Kidney epithelial cell (primary cell): ENCODE measurements at regions not wholly inside any gene's neighbourhood (a gene's known extent, or its start where the extent isn't known, plus 50 kb on each side); places are given as distances from the start of the nearest gene placed in this dataset.

ENCODE experiments used
- DNase-seq: peaks from one replicate; pipeline ENCODE4 v3.0.0-alpha.2; 2010; ENCODE audit warnings: low read depth
- H3K27me3 ChIP-seq: 2 replicates; pipeline ENCODE4 v1.6.0; 2011; ENCODE audit warnings: low read length; ENCODE audit not compliant: control insufficient read depth, insufficient read depth
- H3K36me3 ChIP-seq: 2 replicates; pipeline ENCODE4 v1.5.1; 2011; ENCODE audit warnings: low read length; ENCODE audit not compliant: control insufficient read depth, insufficient read depth
- H3K4me3 ChIP-seq: 2 replicates; pipeline ENCODE4 v1.5.1; 2011; ENCODE audit warnings: low read depth, mild to moderate bottlenecking, control low read depth, low read length
- CTCF ChIP-seq: IDR thresholded peaks from 2 replicates; pipeline ENCODE4 v1.5.1; 2011; ENCODE audit warnings: mild to moderate bottlenecking, moderate library complexity, low read length, control low read depth, inconsistent platforms; ENCODE audit not compliant: insufficient read depth, poor library complexity, severe bottlenecking

- TF ChIP-seq CTCF = no peak
- no peak for DNase-seq
- Histone ChIP-seq H3K4me3 (no peak overlapping the region), H3K27me3 (no peaks in the 10 kb centered on the region), H3K36me3 (no peaks in the 10 kb centered on the region)
Observed at GRCh38 chr2:118726821-118727220, 120.6 kb downstream of the EN1 start.

GRCh38 chr2:118723394-118723793 lies 124.1 kb downstream of the EN1 start:
- no peaks in the 10 kb centered on the region for H3K36me3 ChIP-seq
- H3K4me3 ChIP-seq = no peak overlapping the region
- no peak for TF ChIP-seq CTCF
- DNase-seq = no peak
- H3K27me3 ChIP-seq = no peaks in the 10 kb centered on the region

- DNase-seq = no peak
- Histone ChIP-seq H3K36me3 (no peaks in the 10 kb centered on the region), H3K27me3 (no peaks in the 10 kb centered on the region), H3K4me3 (no peak overlapping the region)
- no peak for TF ChIP-seq CTCF
Observed at GRCh38 chr2:118722976-118723375, 124.5 kb downstream of the EN1 start.

- H3K27me3 ChIP-seq = no peaks in the 10 kb centered on the region
- DNase-seq = no peak
- no peaks in the 10 kb centered on the region for H3K36me3 ChIP-seq
- no peak for TF ChIP-seq CTCF
- H3K4me3 ChIP-seq = no peak overlapping the region
Observed at GRCh38 chr2:118721817-118722551, 125.5 kb downstream of the EN1 start.

GRCh38 chr2:118720866-118721265 lies 126.6 kb downstream of the EN1 start:
- no peak overlapping the region for H3K4me3 ChIP-seq
- TF ChIP-seq CTCF = no peak

GRCh38 chr2:118718921-118719320 lies 128.5 kb downstream of the EN1 start:
- H3K27me3 ChIP-seq = no peaks in the 10 kb centered on the region
- DNase-seq = no peak
- no peak for TF ChIP-seq CTCF
- no peak overlapping the region for H3K4me3 ChIP-seq
- no peaks in the 10 kb centered on the region for H3K36me3 ChIP-seq

More at GRCh38 chr2:118720866-118721265, 126.6 kb downstream of the EN1 start:
- Histone ChIP-seq H3K27me3 (no peaks in the 10 kb centered on the region), H3K36me3 (no peaks in the 10 kb centered on the region)
- DNase-seq = no peak
